ENCODE measurements at regions not wholly inside any gene's neighbourhood (a gene's known extent, or its start where the extent isn't known, plus 50 kb on each side); places are given as distances from the start of the nearest gene placed in this dataset.
A peak's percentile ranks its signal among the peaks of the same experiment; 100 is the strongest.
"Not testable (repeated sequence)": the region's sequence is repeated elsewhere in the genome, so short reads cannot be mapped to it uniquely, and the experiment has no call there.

DNA sequence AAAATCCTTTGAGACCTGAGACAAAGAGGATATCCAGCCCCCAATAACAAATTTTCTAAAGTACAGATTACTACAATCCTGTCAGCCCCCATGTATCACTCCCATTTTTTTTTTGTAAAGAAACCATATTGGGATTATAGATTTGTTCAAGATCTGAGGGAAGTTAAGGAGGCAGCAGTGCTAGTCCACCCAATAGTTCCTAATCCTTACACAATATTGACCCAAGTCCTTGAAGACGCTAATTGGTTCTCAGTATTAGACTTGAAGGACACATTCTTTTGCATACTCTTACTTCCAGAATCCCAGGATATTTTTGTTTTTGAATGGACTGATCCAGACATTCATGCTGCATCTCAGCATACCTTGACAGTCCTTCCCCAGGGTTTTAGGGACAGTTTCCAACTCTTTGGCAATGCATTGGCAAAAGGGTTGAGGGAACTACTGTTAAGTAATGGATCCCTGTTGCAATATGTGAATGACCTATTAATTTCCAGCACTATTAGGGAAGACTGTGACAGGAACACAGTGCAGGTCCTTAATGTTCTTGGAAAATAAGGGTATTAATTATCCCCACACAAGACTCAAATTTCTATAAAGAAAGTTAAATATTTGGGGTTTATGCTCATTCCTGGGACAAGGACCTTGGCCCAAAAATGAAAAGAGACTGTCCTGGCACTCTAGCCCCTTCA lies 1519.5 kb upstream of the SEL1L start:
- no peaks in the 10 kb centered on the region for H3K9me3 ChIP-seq (ENCODE audit: severe bottlenecking)
- no peaks in the 10 kb centered on the region for H3K4me1 ChIP-seq (ENCODE audit: insufficient read depth, poor library complexity, severe bottlenecking)
- ATAC-seq (ENCODE audit: low read depth) (no peak), DNase-seq (ENCODE audit: low spot score) (no peak)
- H3K27ac ChIP-seq (ENCODE audit: poor library complexity, severe bottlenecking), result no peak overlapping the region
- TF ChIP-seq, protein P1, sequence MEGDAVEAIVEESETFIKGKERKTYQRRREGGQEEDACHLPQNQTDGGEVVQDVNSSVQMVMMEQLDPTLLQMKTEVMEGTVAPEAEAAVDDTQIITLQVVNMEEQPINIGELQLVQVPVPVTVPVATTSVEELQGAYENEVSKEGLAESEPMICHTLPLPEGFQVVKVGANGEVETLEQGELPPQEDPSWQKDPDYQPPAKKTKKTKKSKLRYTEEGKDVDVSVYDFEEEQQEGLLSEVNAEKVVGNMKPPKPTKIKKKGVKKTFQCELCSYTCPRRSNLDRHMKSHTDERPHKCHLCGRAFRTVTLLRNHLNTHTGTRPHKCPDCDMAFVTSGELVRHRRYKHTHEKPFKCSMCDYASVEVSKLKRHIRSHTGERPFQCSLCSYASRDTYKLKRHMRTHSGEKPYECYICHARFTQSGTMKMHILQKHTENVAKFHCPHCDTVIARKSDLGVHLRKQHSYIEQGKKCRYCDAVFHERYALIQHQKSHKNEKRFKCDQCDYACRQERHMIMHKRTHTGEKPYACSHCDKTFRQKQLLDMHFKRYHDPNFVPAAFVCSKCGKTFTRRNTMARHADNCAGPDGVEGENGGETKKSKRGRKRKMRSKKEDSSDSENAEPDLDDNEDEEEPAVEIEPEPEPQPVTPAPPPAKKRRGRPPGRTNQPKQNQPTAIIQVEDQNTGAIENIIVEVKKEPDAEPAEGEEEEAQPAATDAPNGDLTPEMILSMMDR (IDR thresholded peaks at IDR 0.05; ENCODE audit: poor library complexity, severe bottlenecking), result no peak
- no peaks in the 10 kb centered on the region for H3K27me3 ChIP-seq (ENCODE audit: insufficient read depth, poor library complexity, severe bottlenecking)
- H3K4me3 ChIP-seq (ENCODE audit: severe bottlenecking), result no peak overlapping the region
- no peaks in the 10 kb centered on the region for H3K36me3 ChIP-seq (ENCODE audit: low read depth)

DNA sequence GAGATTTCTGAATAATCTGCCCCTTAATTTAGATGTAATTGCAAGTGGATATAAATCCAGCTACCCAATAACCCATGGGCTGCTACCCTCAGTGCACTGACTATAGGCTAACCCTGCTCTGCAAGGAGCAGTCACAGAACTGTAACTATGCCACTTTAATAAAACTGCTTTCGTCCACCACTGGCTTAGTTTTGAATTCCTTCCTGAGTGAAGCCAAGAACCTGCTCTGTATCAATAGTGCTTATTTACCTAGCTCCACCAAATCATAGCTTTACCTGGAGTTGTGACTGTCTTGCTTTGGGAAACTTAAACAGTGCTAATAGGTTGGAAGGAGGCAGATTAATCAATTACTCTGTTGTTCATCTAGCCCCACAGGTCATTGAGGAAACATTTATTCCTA lies 1524.4 kb upstream of the SEL1L start:
- Histone ChIP-seq H3K4me3 (ENCODE audit: severe bottlenecking) (no peak overlapping the region), H3K27ac (ENCODE audit: poor library complexity, severe bottlenecking) (no peak overlapping the region), H3K36me3 (ENCODE audit: low read depth) (no peaks in the 10 kb centered on the region), H3K9me3 (ENCODE audit: severe bottlenecking) (no peaks in the 10 kb centered on the region), H3K27me3 (ENCODE audit: insufficient read depth, poor library complexity, severe bottlenecking) (peaks cover 7% of the 10 kb centered on the region), H3K4me1 (ENCODE audit: insufficient read depth, poor library complexity, severe bottlenecking) (no peaks in the 10 kb centered on the region)
- ATAC-seq (ENCODE audit: low read depth) (no peak), DNase-seq (ENCODE audit: low spot score) (no peak)
- TF ChIP-seq, protein P1 (IDR thresholded peaks at IDR 0.05; ENCODE audit: poor library complexity, severe bottlenecking), result no peak

DNA sequence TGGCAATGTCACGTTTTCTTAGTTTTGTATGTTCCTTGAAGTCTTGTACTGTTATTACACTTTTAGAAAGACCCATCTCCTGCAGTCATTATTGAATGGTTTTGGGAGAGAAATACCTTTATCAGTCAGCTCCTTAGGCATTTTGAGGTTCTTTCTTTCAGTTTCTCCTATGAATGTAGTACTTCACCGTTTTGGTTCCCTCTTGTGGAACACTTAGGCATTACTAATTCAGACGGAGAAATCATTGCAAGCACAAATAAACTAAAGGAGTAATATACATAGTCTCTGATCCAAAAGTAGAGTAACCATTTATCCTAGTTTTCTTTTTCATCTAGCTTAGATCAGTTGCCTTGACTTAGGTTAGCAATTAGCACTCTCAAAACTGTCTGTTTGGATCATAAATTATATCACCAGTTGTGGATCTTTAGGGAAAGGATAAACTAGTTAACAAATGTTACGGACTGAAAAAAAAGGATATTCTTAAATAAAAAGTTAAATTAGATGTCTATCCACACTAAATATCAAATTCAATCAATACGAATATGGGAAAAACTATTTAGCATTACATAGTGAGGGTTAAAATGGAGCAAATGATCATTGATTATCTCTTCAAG lies 1538.3 kb upstream of the SEL1L start:
- TF ChIP-seq, protein P1 (IDR thresholded peaks at IDR 0.05; ENCODE audit: poor library complexity, severe bottlenecking), result peak; percentile 74
- Histone ChIP-seq H3K27me3 (ENCODE audit: insufficient read depth, poor library complexity, severe bottlenecking) (no peaks in the 10 kb centered on the region), H3K36me3 (ENCODE audit: low read depth) (no peaks in the 10 kb centered on the region), H3K4me3 (ENCODE audit: severe bottlenecking) (no peak overlapping the region), H3K9me3 (ENCODE audit: severe bottlenecking) (no peaks in the 10 kb centered on the region), H3K27ac (ENCODE audit: poor library complexity, severe bottlenecking) (no peak overlapping the region), H3K4me1 (ENCODE audit: insufficient read depth, poor library complexity, severe bottlenecking) (no peaks in the 10 kb centered on the region)
- 0 out of 3 replicates have a peak, but pooled peaks have one; percentile 46 for ATAC-seq (ENCODE audit: low read depth)
- DNase-seq (ENCODE audit: low spot score), result no peak

DNA sequence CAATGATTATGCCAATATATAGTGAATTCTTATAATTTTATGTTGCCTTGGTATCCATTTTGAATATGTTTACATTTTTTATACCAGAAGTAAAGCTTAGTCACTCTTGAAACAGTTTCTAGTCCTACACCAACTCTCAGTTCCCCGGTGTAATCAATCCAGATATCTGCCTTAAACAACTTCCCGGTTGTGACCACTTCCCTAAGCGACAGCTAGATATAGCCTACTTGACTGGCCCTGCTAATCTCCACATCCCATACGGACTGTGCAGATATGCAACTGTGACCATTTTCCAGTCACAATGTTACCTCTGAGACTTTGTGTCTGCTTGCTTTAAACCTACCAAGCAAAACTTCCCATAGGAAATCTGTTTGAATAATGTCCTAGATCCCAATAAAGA lies 1551.5 kb upstream of the SEL1L start:
- TF ChIP-seq, protein P1 (IDR thresholded peaks at IDR 0.05; ENCODE audit: poor library complexity, severe bottlenecking), result no peak

DNA sequence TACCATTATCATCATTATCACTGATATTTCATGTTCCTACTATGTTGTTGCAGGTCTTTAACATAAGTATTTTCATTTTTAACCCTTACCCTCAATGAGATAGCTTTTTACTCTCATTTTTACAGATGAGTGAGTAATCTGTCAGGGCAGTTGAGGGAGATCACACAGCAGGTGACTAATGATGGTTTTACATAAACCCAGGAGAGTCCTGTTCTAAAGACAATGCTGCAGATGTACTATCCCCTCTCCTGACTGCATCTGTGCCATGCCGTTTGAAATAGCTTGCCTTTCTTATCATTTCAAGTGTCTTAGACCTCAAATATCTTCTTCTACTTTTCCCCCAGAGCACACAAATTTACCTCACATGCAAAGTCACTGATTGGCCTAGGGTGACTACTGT lies 1552.1 kb upstream of the SEL1L start:
- H3K9me3 ChIP-seq (ENCODE audit: severe bottlenecking), result no peaks in the 10 kb centered on the region
- H3K4me1 ChIP-seq (ENCODE audit: insufficient read depth, poor library complexity, severe bottlenecking), result no peaks in the 10 kb centered on the region
- DNase-seq (ENCODE audit: low spot score) (no peak), ATAC-seq (ENCODE audit: low read depth) (0 out of 3 replicates have a peak, but pooled peaks have one; percentile 38)
- H3K4me3 ChIP-seq (ENCODE audit: severe bottlenecking), result no peak overlapping the region
- H3K36me3 ChIP-seq (ENCODE audit: low read depth), result no peaks in the 10 kb centered on the region
- TF ChIP-seq, protein P1 (IDR thresholded peaks at IDR 0.05; ENCODE audit: poor library complexity, severe bottlenecking), result no peak
- H3K27ac ChIP-seq (ENCODE audit: poor library complexity, severe bottlenecking), result no peak overlapping the region
- no peaks in the 10 kb centered on the region for H3K27me3 ChIP-seq (ENCODE audit: insufficient read depth, poor library complexity, severe bottlenecking)

More for the DNA sequence above, 1551.5 kb upstream of the SEL1L start:
- ATAC-seq (ENCODE audit: low read depth) (no peak), DNase-seq (ENCODE audit: low spot score) (no peak)
- H3K27me3 ChIP-seq (ENCODE audit: insufficient read depth, poor library complexity, severe bottlenecking), result no peaks in the 10 kb centered on the region
- no peaks in the 10 kb centered on the region for H3K36me3 ChIP-seq (ENCODE audit: low read depth)
- no peak overlapping the region for H3K27ac ChIP-seq (ENCODE audit: poor library complexity, severe bottlenecking)
- no peaks in the 10 kb centered on the region for H3K9me3 ChIP-seq (ENCODE audit: severe bottlenecking)
- H3K4me1 ChIP-seq (ENCODE audit: insufficient read depth, poor library complexity, severe bottlenecking), result no peaks in the 10 kb centered on the region
- H3K4me3 ChIP-seq (ENCODE audit: severe bottlenecking), result no peak overlapping the region

DNA sequence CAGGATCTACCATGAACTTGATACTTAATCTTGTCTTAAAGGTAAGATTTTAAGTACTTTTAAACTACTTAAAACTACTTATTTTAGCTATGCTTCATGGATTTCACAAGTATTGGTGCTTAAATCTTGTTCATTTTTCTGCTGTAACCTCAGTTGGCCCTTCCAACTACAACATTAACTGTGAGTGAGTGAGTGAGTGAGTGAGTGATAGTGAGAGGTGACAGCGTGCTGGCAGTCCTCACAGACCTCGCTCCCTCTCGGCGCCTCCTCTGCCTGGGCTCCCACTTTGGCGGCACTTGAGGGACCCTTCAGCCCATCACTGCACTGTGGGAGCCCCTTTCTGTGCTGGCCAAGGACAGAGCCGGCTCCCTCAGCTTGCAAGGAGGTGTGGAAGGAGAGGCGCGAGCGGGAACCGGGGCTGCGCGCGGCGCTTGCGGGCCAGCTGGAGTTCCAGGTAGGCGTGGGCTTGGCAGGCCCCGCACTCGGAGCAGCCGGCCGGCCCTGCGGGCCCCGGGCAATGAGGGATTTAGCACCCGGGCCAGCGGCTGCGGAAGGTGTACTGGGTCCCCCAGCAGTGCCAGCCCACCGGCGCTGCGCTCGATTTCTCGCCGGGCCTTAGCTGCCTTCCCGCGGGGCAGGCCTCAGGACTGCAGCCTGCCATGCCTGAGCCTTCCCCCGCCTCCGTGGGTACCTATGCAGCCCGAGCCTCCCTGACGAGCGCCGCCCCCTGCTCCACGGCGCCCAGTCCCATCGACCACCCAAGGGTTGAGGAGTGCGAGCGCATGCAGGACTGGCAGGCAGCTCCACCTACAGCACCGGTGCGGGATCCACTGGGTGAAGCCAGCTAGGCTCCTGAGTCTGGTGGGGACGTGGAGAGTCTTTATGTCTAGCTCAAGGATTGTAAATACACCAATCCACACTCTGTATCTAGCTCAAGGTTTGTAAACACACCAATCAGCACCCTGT lies 1558.6 kb upstream of the SEL1L start:
- H3K36me3 ChIP-seq (ENCODE audit: low read depth); H3K4me1 ChIP-seq (ENCODE audit: insufficient read depth, poor library complexity, severe bottlenecking); ATAC-seq (ENCODE audit: low read depth); H3K9me3 ChIP-seq (ENCODE audit: severe bottlenecking); H3K4me3 ChIP-seq (ENCODE audit: severe bottlenecking); H3K27ac ChIP-seq (ENCODE audit: poor library complexity, severe bottlenecking): not testable (repeated sequence)
- peaks cover 24% of the 10 kb centered on the region for H3K27me3 ChIP-seq (ENCODE audit: insufficient read depth, poor library complexity, severe bottlenecking)
- DNase-seq (ENCODE audit: low spot score), result peak; percentile 36

Measured in RWPE2 (cell line).